DMS53 treated with DMSO at 0.1 percent for 48 hours (cell line): ENCODE measurements at regions not wholly inside any gene's neighbourhood (a gene's known extent, or its start where the extent isn't known, plus 50 kb on each side); places are given as distances from the start of the nearest gene placed in this dataset.

Experiments
- DNase-seq: peaks from one replicate; lab custom pipeline; 2025; ENCODE audit not compliant: unreplicated experiment; lab: John Stamatoyannopoulos, UW

DNA sequence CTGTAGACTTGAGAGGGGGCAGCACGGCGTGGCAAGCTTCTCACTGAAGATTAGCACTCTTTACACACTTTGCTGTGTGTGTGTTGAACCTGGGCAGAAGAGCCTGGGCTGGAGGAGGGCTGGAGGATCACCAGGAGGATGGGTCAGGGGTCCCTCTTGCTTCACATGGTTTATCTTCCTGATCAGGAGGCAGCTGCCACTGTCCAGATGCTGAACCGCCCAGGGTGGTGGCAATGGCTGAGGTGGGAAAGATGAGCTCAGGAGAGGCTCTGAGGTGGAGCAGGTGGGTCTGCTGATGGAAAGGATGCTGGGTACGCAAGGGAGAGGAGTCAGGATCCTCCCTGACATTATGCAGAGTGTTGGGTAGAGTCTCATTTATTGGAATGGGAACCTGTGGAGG lies 191.5 kb downstream of the RAMP3 start:
- no peak for DNase-seq

DNA sequence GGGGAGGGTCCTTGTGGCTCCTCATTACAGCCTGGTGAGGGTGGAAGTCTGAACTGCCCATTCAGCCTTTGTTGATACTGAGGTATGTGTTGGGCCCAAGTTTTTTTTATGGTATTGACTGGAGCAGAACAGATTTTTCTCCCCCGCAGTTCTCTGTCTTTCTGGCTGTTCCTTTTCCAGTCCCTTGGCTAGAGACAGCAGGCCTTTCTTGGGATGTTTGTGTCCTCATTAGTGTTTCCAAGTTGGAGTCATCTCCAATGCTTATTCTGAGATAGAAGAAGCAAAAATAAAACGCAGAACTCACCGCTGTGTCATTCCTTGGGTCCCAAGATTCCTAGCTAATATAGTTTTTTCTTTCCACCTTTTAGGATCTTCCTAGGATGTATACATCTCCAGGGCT lies 193.3 kb downstream of the RAMP3 start:
- DNase-seq = no peak

DNA sequence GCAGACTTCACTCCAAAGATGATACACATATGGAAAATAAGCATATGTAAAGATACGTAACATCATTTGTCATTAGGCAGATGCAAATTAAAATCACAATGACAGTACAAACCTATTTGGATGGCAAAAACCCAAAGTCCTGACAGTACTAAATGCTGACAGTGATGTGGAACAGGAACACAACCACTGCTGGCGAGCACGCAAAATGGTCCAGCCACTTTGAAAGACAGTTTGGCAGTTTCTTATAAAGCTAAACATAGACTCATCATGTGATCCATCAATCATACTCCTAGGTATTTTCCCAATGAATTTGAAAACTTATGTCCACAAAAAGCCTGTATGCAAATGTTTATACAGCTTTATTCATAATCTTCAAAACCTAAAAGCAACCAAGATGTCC lies 200.7 kb downstream of the RAMP3 start:
- no peak for DNase-seq

GRCh38 chr7:45359250-45359649 lies 201.7 kb downstream of the RAMP3 start:
- no peak for DNase-seq

DNA sequence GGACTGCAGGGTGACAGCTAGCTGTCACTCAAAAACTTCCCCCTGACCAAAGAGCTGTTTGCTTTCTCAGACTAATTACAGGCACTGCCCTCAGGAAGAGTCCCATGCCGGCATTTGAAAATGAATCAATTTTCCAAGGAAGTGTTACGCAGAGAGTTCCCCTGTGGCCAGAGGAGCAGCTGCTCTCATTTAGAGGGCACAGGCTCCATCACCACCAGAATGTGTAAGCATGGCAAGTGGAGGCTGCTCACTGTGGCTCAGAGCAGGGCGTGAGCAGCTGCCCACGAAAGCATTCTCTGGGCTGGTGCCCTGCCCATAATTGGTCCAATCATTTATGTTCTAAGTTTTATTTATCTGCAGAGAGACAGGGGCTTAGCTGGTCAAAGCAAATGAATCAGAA lies 202.2 kb downstream of the RAMP3 start:
- DNase-seq = no peak

DNA sequence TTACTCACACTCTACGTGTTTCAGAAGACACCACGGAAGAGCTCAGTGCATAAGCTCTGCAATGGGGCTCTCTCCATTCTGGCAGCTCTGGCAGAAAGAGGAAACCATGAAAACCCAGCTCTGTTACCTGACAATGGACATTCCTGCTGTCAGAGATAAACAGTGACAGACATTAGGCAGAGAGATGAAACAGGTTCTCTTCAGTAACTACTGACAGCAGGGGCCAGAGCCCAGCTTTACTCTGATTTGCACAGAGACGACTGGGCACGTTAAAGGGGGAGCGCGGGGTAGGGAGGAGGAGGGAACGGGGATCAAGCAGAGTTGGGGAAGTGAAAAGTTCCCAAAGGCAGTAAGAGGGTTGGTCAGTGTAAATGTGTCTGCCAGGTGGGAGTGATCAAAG lies 206.1 kb downstream of the RAMP3 start:
- DNase-seq = no peak

DNA sequence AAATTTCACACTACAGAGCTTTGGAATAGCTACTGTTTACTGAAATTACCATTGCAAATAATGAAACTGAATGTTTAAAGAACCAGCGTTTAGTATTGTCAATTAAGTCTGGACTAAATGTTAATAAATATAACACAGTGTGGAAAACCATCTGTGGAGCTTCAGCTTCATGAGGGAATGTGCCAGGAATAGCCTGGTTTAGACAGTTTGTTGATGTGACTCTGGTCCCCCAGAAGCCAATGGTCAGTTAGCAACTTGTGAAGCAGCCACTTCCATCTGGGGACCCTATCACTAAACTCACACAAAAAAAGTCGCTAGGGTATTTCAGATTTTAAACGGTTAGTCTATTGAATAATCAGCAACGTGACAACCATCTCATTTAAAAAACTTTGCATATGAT lies 207.8 kb downstream of the RAMP3 start:
- DNase-seq = no peak

DNA sequence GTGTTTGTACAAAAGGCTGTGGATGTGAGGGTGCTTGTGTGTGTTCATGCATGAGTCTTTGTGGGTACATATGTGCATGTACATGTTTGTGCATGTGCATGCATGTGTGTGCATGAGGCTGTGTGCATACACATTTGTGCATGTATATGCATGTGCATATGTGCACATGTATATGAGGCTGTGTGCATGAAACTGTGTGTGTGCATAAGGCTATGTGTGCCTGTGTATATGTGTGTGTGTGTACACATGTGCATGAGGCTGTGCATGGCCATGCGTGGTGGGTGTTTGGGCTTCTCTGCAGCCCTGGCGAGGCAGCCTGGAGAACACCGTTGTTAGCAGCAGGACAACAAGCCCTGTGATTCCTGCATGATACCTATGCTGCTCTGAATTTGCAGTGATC lies 207.7 kb upstream of the ADCY1 start:
- no peak for DNase-seq

DNA sequence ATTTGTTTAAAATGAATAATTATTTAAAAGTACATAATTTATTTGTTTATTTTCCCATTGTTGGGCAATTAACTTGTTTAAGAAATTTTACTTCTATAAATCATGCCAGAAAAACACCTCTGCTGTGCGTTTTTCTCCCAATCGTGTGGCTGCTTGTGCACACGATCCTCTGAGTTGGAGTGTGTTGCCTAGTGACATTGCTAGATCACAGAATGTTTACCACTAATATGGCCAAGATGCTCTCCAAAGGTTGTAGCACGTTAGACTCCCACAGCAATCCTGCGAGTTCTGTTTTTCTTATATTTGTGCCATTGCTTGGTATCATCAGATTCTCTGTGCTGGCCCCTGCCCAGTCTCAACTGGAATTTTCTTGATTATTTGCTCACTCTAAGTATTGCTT lies 207.1 kb upstream of the ADCY1 start:
- no peak for DNase-seq

- no peak for DNase-seq
These were observed 205.9 kb upstream of the ADCY1 start for GRCh38 chr7:45368129-45368807.

DNA sequence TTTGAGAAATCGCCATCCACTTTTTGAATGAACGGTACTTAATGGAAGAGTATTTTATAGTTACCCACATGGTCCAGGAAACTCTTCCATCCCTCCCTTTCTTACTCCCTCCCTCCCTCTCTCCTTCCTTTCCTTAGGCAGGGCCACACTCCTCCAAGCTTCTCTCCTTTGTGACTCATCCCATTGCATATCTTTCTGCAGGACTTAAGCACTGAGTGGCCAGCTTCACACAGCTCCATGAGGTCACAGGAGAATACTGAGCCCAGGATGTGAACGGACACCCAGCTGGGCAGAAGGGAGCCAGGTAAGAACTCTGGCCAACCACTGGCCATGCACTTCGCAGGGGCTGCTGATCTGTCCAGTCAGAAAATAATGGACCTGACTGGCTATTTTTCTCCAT lies 189.7 kb upstream of the ADCY1 start:
- DNase-seq = no peak

DNA sequence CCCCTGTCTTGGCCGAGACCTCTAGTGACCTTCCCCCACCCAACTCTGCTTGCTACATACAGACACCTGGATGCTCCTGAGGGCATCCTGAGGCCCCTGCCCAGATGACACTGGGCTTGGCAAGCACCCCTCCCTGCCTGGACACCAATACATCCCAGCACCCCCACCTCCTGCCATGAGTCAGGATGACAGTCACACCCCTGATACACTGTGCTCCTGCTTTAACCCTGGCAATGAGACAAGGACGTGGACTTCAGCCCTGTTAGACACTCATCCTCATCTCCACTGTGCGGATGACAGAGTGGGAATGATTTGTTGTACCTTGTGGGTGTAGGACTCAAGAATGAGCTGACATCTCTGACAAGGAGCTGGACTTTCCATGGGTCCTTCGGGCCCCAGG lies 186.3 kb upstream of the ADCY1 start:
- DNase-seq = no peak

DNA sequence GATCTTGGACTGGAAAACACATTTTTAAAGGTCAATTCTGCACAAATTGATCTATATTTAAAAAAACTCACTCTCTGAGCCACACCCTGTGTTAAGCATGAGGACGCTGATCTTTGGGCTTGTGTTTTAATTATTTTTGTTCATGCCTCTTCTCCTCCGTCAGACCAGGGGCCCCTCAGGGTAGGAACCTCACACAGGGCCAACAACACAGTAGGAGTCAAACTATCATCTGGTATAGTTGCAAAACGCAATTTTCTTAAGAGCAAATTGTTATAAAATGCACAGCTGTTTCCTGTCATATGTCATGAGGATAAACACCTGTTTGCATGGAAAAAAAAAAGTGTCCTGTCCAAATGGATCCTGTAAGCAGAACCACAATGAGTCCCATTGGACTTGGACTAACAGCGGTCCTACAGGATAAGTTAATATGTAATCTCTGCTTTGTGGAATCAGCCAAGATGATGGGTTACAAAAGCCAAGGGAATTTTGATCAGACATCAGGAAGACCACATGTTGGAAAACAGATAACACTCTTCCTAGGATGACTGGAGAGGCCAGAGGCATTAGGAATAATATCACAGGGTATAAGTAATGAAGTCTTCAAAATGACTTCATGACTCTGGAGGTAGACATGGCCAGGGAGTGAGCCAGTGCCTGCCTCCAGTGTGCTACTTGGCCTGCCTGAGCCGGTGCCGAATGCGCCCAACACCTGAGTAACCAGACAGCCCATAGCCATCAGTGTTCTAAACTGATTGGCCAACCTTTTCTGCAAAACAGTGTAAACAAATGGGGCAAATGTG lies 184.9 kb upstream of the ADCY1 start:
- DNase-seq = no peak

GRCh38 chr7:45390180-45390579 lies 184.0 kb upstream of the ADCY1 start:
- no peak for DNase-seq

GRCh38 chr7:45390731-45391130 lies 183.4 kb upstream of the ADCY1 start:
- no peak for DNase-seq

GRCh38 chr7:45391618-45392451 lies 182.3 kb upstream of the ADCY1 start:
- no peak for DNase-seq

GRCh38 chr7:45394117-45394708 lies 180.0 kb upstream of the ADCY1 start:
- DNase-seq = no peak

DNA sequence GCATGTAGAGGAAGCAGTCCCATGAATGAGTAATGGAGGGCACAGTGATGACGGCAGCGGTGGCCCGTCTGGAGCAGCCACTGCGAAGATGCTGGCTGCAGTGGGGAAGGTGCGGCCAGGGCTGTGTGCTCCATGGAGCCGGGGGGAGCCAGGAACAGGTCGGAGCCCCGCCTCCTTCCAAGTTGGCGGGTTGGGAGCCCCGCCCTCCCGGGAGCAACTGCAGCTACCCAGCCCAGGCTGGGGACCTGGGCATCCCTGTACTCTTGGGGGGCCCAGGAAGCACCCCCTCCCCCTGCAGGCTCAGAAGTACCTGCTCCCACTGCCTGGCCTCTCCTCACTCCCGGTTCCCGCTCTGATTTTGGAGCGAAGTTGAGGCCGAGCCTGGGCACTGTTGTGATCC lies 175.1 kb upstream of the ADCY1 start:
- no peak for DNase-seq

- DNase-seq = no peak
These were observed 173.5 kb upstream of the ADCY1 start for GRCh38 chr7:45400680-45401079.

- no peak for DNase-seq
These were observed 173.0 kb upstream of the ADCY1 start for GRCh38 chr7:45401155-45401554.

GRCh38 chr7:45401851-45402250 lies 172.3 kb upstream of the ADCY1 start:
- no peak for DNase-seq
